A673 (cell line): ENCODE measurements at regions not wholly inside any gene's neighbourhood (a gene's known extent, or its start where the extent isn't known, plus 50 kb on each side); places are given as distances from the start of the nearest gene placed in this dataset.

Experiments used
- EZH2 ChIP-seq: fragments of 200-600 bp; sonication (generic); IDR thresholded peaks from 2 replicates; pipeline ENCODE4 v1.6.1; 2017; ENCODE audit warnings: borderline replicate concordance, low read depth, mild to moderate bottlenecking, mixed read lengths, antibody characterized with exemption, low read length; ENCODE audit not compliant: poor library complexity, severe bottlenecking
- TF ChIP-seq, protein P1 (sequence below): fragments of 300-800, 200-600 bp; sonication (generic); conservative IDR thresholded peaks from 2 replicates; pipeline ENCODE4 v1.5.1; 2017; ENCODE audit warnings: low read depth, mild to moderate bottlenecking, antibody characterized with exemption, low read length, moderate library complexity, mixed read lengths

DNA sequence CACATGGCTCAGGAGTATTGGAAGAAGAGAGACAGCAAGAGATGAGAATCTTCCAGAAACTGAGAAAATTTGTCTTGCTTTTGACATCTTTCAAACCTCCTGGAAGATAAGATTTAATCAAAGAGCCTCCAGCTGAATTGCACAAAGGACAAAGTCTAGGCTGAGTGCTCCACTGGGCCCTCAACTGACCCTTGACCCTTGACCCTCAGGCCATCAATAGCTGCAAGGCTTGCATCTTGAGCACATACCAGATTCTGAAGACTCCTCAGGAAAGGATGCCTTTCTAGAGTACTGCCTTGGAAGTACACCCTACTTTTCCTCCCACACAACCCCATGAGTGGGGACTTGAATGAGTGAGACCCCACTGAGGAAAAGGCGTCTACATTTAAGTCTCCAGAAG lies 1125.5 kb downstream of the BCL11A start:
- TF ChIP-seq, protein P1, sequence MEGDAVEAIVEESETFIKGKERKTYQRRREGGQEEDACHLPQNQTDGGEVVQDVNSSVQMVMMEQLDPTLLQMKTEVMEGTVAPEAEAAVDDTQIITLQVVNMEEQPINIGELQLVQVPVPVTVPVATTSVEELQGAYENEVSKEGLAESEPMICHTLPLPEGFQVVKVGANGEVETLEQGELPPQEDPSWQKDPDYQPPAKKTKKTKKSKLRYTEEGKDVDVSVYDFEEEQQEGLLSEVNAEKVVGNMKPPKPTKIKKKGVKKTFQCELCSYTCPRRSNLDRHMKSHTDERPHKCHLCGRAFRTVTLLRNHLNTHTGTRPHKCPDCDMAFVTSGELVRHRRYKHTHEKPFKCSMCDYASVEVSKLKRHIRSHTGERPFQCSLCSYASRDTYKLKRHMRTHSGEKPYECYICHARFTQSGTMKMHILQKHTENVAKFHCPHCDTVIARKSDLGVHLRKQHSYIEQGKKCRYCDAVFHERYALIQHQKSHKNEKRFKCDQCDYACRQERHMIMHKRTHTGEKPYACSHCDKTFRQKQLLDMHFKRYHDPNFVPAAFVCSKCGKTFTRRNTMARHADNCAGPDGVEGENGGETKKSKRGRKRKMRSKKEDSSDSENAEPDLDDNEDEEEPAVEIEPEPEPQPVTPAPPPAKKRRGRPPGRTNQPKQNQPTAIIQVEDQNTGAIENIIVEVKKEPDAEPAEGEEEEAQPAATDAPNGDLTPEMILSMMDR, result no peak
- TF ChIP-seq EZH2, result no peak
